ENCODE measurements at regions not wholly inside any gene's neighbourhood (a gene's known extent, or its start where the extent isn't known, plus 50 kb on each side); places are given as distances from the start of the nearest gene placed in this dataset.

DNA sequence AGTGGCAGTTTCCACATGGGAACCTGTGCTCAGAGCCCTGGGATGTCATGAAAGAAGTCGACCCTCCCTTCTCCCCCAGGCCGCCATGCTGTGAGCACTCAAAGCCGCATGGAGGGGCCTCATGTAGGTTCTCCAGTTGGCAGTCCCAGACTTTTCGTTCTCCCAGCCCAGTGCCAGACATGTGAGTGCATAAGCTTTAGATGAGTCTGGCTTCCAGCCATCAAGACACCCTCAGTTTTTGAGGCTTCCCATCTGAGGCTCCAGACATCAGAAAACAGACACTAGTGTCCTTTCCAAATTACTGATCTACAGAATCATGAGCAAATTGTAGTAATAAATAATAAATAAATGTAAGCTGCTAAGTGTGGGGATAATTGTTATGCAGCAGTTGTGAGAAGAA, 136.5 kb upstream of the AGBL1 start:
- TF ChIP-seq, protein P1, sequence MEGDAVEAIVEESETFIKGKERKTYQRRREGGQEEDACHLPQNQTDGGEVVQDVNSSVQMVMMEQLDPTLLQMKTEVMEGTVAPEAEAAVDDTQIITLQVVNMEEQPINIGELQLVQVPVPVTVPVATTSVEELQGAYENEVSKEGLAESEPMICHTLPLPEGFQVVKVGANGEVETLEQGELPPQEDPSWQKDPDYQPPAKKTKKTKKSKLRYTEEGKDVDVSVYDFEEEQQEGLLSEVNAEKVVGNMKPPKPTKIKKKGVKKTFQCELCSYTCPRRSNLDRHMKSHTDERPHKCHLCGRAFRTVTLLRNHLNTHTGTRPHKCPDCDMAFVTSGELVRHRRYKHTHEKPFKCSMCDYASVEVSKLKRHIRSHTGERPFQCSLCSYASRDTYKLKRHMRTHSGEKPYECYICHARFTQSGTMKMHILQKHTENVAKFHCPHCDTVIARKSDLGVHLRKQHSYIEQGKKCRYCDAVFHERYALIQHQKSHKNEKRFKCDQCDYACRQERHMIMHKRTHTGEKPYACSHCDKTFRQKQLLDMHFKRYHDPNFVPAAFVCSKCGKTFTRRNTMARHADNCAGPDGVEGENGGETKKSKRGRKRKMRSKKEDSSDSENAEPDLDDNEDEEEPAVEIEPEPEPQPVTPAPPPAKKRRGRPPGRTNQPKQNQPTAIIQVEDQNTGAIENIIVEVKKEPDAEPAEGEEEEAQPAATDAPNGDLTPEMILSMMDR (IDR thresholded peaks at IDR 0.05) = no peak
- TF ChIP-seq POLR2A (IDR thresholded peaks at IDR 0.05) = no peak

Data from uterus (tissue), 2 donors.